Breast epithelium (tissue), 4 donors: ENCODE measurements at regions not wholly inside any gene's neighbourhood (a gene's known extent, or its start where the extent isn't known, plus 50 kb on each side); places are given as distances from the start of the nearest gene placed in this dataset.

Source experiments
- DNase-seq, 2 donors: peaks; one replicate each; pipeline ENCODE4 v3.0.0-alpha.2; 2019; ENCODE audit warnings: low spot score in 2 of 2
- H3K27ac ChIP-seq, 2 donors: fragments of 200-600 bp; sonication (generic) in 1 of 2; one replicate each; pipeline ENCODE4 v1.5.1; 2016 to 2019; ENCODE audit warnings: mild to moderate bottlenecking in 1 of 2
- H3K27me3 ChIP-seq, 2 donors: fragments of 200-600 bp; sonication (generic) in 1 of 2; one replicate each; pipeline versions ENCODE4 v1.5.1 to v1.6.0; 2017 to 2019; ENCODE audit warnings: control low read depth in 1 of 2, mild to moderate bottlenecking in 1 of 2
- H3K36me3 ChIP-seq: fragments of 200-600 bp; one replicate; pipeline ENCODE4 v1.5.1; 2019
- H3K4me1 ChIP-seq, 2 donors: fragments of 200-600 bp; sonication (generic); one replicate each; pipeline ENCODE4 v1.5.1; 2016 to 2019; ENCODE audit warnings: control low read depth in 1 of 2
- H3K4me3 ChIP-seq, 3 donors: fragments of 200-600 bp; sonication (generic); 1 replicate in 2 of 3; 2 replicates in 1 of 3; pipeline ENCODE4 v1.5.1; 2016 to 2019; ENCODE audit warnings: mild to moderate bottlenecking in 3 of 3, moderate library complexity in 2 of 3
- H3K9me3 ChIP-seq, 2 donors: fragments of 200-600 bp; sonication (generic) in 1 of 2; one replicate each; pipeline ENCODE4 v1.5.1; 2016 to 2019; ENCODE audit warnings: control low read depth in 1 of 2
- CTCF ChIP-seq, 3 donors: fragments of 450-650 bp; IDR thresholded peaks; one replicate each; pipeline ENCODE4 v1.5.1; 2016 to 2017; ENCODE audit warnings: antibody characterized with exemption in 3 of 3, mild to moderate bottlenecking in 3 of 3, moderate library complexity in 3 of 3
- POLR2A ChIP-seq: fragments of 450-650 bp; IDR thresholded peaks from one replicate; pipeline ENCODE4 v1.6.1; 2016; ENCODE audit warnings: antibody characterized with exemption, mild to moderate bottlenecking, moderate library complexity
- POLR2AphosphoS5 ChIP-seq, 3 donors: sonication (generic); formaldehyde crosslinking; IDR thresholded peaks; one replicate each; pipeline ENCODE4 v1.6.1; 2017; ENCODE audit warnings: antibody characterized with exemption in 3 of 3
- intact Hi-C: fragments of 100-400 bp; cut with DNase I; formaldehyde crosslinking; loops from one replicate; pipeline ENCODE4 v1.15.1; 2023; ENCODE audit warnings: low total_unique reads

- Histone ChIP-seq H3K27ac (no peak overlapping the region), H3K36me3 (no peaks in the 10 kb centered on the region), H3K4me1 (no peaks in the 10 kb centered on the region), H3K9me3 (no peaks in the 10 kb centered on the region), H3K27me3 (no peaks in the 10 kb centered on the region), H3K4me3 (no peak overlapping the region)
- TF ChIP-seq POLR2AphosphoS5 (IDR thresholded peaks at IDR 0.05) = no peak
- TF ChIP-seq CTCF (IDR thresholded peaks at IDR 0.05) = no peak
- no peak for TF ChIP-seq POLR2A
- DNase-seq = no peak
- intact Hi-C loops = no loop called here
These were observed 796.3 kb downstream of the DIAPH3 start for GRCh38 chr13:59367467-59367866.

- no peak overlapping the region for H3K27ac ChIP-seq
- H3K27me3 ChIP-seq = no peaks in the 10 kb centered on the region
- H3K4me1 ChIP-seq = no peaks in the 10 kb centered on the region
- H3K4me3 ChIP-seq = no peak overlapping the region
- no peaks in the 10 kb centered on the region for H3K9me3 ChIP-seq
- intact Hi-C loops = no loop called here
- no peak for DNase-seq
- H3K36me3 ChIP-seq = no peaks in the 10 kb centered on the region
- TF ChIP-seq CTCF (IDR thresholded peaks at IDR 0.05) (no peak), POLR2A (no peak), POLR2AphosphoS5 (IDR thresholded peaks at IDR 0.05) (no peak)
These were observed 795.8 kb downstream of the DIAPH3 start for GRCh38 chr13:59367904-59368303.

GRCh38 chr13:59368693-59369092 is 795.0 kb downstream of the DIAPH3 start:
- no peaks in the 10 kb centered on the region for H3K27me3 ChIP-seq
- no peak overlapping the region for H3K4me3 ChIP-seq
- intact Hi-C loops = no loop called here
- DNase-seq = no peak
- H3K9me3 ChIP-seq = no peaks in the 10 kb centered on the region
- no peak overlapping the region for H3K27ac ChIP-seq
- TF ChIP-seq POLR2AphosphoS5 (IDR thresholded peaks at IDR 0.05) (no peak), POLR2A (no peak), CTCF (IDR thresholded peaks at IDR 0.05) (no peak)
- H3K4me1 ChIP-seq = no peaks in the 10 kb centered on the region
- no peaks in the 10 kb centered on the region for H3K36me3 ChIP-seq

GRCh38 chr13:59371229-59371628 is 792.5 kb downstream of the DIAPH3 start:
- H3K36me3 ChIP-seq = no peaks in the 10 kb centered on the region
- no peak overlapping the region for H3K27ac ChIP-seq
- no peaks in the 10 kb centered on the region for H3K4me1 ChIP-seq
- DNase-seq = no peak
- H3K9me3 ChIP-seq = no peaks in the 10 kb centered on the region
- no peaks in the 10 kb centered on the region for H3K27me3 ChIP-seq
- intact Hi-C loops = loop anchor here (5.0 kb wide), 1 partner anchor 334 kb away; no protein-coding TSS in a partner anchor
- H3K4me3 ChIP-seq = no peak overlapping the region
- no peak for TF ChIP-seq POLR2A

- no peaks in the 10 kb centered on the region for H3K27me3 ChIP-seq
- intact Hi-C loops = loop anchor here (5.0 kb wide), 1 partner anchor 336 kb away; no protein-coding TSS in a partner anchor
- H3K9me3 ChIP-seq = no peaks in the 10 kb centered on the region
- H3K36me3 ChIP-seq = no peaks in the 10 kb centered on the region
- DNase-seq = no peak
- H3K27ac ChIP-seq = no peak overlapping the region
- no peaks in the 10 kb centered on the region for H3K4me1 ChIP-seq
- TF ChIP-seq POLR2AphosphoS5 (IDR thresholded peaks at IDR 0.05) = no peak
- no peak overlapping the region for H3K4me3 ChIP-seq
These were observed 790.4 kb downstream of the DIAPH3 start for GRCh38 chr13:59373341-59373740.

GRCh38 chr13:59374691-59375090 is 789.0 kb downstream of the DIAPH3 start:
- no peaks in the 10 kb centered on the region for H3K36me3 ChIP-seq
- no peaks in the 10 kb centered on the region for H3K27me3 ChIP-seq
- H3K9me3 ChIP-seq = no peaks in the 10 kb centered on the region
- TF ChIP-seq CTCF (IDR thresholded peaks at IDR 0.05) = no peak
- no peak for TF ChIP-seq POLR2AphosphoS5 (IDR thresholded peaks at IDR 0.05)
- TF ChIP-seq POLR2A = no peak
- H3K27ac ChIP-seq = no peak overlapping the region
- no peak for DNase-seq
- intact Hi-C loops = loop anchor here (5.0 kb wide), 1 partner anchor 337 kb away; no protein-coding TSS in a partner anchor
- H3K4me3 ChIP-seq = no peak overlapping the region
- H3K4me1 ChIP-seq = no peaks in the 10 kb centered on the region
